HG02938 (cell line): ENCODE measurements at regions not wholly inside any gene's neighbourhood (a gene's known extent, or its start where the extent isn't known, plus 50 kb on each side); places are given as distances from the start of the nearest gene placed in this dataset.

Experiments used
- ATAC-seq: cut with Tn5 transposase; IDR thresholded peaks from one replicate; pipeline ENCODE4 v1.9.1; 2021; ENCODE audit warnings: mild to moderate bottlenecking, moderate library complexity; ENCODE audit not compliant: unreplicated experiment

DNA sequence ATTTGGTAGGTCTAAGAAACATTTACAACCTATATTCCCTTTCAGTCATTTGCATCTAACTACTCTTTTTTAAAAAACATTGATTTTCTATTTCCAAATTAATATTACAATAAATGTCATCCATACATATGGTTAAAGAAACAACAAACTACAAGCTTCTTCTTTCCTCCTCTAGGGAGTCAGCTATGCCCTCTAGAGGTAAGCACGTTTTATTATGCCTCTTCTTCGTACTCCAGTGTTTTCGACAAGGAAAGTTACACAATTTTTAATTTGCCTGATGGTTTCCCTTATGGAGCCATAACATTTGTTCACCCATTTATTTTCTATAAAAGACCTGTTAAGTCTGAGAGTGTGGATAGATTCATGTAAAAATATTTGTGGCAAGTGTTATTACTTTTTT lies 183.4 kb upstream of the CDH7 start:
- no peak for ATAC-seq

DNA sequence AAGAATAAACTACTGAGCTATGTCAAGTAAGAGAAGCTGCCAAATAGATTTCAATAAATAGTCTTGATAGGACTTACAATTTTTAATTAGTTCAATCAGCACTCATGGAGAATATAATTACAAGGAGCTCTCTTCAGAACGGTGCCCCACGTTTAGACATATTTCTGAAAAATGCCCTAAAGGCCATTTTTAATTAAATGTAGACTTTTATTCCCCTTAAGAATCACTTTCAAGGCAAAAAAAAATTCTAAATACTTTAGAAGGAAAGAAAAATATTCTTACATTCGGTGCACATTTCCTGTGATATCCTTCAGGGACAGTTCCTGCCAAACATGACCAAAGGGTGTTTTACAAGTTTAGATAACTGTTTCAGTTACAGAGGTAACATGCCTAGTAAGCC lies 202.5 kb upstream of the CDH7 start:
- no peak for ATAC-seq

DNA sequence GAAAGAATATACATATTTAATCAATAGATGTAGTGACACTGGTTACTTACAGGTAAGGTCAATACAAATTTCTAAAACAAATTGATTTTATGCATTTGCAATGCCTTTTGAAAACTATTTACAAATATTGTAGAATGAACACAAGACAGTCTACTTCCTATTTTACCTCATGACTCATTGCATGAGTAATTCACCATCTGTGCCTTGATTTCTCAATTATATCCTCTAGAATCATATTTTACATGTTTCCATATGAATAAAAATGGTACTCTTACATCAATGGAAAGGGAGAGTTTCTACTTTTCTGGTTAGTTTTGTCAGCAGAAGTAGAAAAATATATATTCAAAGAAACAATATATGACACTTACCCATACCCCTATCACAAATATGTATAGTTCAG lies 203.8 kb upstream of the CDH7 start:
- no peak for ATAC-seq

DNA sequence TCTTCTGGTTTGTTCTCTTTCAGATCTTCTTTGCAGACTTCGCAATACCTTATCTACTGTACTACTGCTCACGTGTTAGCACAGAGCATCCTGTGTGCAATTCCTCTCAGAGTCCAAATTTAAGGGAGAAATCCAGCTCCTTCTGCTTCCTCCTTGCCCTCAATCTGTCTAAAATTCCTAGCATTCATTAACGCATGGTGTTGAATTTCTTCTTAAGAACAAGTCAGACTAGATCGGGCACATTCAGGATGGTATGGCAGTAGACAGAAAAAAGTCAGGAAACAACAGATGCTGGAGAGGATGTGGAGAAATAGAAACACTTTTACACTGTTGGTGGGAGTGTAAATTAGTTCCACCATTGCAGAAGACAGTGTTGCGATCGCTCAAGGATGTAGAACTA lies 206.1 kb upstream of the CDH7 start:
- no peak for ATAC-seq

DNA sequence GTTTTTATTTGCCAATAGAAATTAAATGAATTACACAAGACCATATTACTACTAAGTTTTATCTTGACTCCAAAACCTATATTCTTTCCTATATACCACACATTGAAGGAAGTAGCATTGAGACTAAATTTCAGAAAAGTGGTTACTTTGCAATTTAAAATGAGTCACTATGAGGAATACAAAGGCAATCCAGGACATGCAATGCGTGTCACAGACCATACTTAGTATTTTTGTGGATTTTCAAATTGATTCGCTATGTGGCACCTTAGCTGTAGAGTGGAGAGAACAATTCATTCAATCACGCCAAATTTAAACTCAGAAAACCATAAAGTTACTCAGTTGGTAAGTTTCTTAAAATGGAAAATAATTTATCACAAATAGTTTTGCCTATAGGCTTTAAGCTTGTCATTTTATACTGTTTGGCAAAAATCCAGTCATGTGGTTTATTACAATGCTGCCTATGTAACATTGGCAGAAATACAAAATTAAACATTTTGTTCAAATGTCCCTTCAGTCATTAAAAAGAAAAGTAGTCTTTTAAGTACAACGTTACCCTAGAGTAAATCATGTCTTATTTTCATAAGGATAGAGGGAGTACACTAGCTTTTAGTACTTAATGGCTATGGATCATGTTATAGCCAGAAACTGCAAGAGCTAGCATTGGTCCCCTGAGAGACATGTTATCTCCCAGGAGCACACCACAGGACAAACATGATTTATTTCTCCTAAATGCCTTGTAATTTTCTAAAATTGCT lies 222.8 kb upstream of the CDH7 start:
- no peak for ATAC-seq

DNA sequence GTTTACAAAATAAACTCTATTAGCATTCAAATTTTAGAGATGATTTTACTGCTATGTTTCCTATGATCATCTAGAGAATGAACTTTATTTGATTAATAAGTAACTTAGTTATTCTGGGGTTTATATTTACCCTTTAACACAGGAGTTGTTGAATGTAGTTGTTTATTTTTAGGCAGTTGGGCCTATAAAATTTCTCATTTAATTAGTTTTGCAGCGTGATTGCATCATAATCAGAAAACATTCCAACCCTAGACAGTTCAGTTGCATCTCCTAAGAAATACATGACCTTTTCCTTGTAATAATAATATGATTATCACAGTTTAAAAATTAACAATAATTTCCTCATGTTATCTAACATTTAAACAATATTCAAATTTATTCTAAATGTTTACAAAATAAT lies 224.7 kb upstream of the CDH7 start:
- no peak for ATAC-seq

DNA sequence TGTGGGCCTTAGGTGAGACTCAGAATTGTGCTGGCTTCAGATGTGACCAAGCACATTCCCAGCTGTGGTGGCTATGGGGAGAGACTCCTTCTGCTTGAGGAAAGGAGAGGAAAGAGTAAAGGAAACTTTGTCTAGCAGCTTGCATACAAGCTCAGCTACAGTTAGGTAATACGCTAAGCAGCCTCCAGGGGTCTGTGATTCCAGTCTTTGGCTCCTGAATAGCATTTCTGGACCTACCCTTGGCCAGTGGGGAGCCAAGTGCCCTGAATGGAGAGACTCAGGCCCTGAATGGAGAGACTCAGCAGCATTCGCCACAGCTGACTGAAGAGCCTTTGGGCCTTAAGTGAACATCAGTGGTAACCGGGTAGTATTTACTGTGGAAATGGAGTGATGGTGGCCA lies 227.4 kb upstream of the CDH7 start:
- ATAC-seq, result no peak

DNA sequence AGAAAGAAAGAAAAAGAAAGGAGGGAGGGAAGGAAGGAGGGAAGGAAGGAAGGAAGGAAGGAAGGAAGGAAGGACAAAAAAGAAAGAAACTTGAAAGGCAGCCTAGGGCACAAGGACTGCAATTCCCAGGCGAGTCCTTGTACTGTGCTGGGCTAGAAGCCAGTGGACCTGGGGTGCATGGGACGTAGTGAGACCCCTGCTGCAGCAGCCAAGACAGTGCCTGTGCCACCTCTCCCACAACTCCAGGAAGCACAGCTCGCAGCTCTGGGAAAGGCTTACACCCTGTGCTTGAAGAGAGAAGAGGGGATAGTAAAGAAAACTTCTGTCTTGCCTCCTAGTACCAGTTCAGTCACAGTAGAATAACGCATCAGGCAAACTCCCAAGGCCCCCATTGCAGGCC lies 227.9 kb upstream of the CDH7 start:
- ATAC-seq, result no peak

DNA sequence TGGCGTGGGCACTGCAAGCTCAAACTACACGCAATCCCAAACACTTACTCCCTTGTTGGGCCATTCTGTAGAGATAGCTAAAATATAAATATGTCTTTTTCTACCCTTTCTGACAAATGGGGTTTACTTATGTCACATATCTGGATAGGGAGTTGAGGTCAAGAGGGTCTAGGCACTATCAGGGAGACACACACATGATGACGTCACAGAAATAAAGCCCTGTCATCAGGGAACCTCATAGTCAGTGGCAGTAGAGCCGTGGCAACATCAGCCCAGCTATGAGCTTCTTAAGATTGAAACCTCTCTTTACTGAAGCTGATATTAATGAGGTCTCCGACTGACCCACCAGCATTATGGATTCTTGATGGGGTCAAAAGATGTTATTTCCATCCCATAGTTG lies 234.6 kb upstream of the CDH7 start:
- ATAC-seq, result no peak

DNA sequence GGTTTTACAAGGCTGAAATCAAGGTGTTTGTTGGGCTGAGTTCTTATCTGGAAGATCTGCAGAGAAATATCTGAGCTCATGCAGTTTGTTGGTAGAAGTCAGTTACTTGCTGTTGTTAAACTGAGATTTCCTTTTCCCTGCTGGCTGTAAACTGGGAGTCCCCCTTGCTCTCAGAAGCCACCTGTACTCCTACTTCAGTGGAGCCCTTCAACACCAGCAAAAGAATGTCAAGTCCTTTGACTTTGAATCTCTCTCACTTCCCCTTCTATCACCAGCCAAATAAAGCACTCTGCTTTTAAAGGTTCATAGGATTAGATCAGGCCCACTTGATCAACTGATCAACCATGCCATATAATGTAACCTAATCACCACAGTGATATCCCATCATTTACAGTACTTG lies 252.2 kb upstream of the CDH7 start:
- ATAC-seq, result no peak

DNA sequence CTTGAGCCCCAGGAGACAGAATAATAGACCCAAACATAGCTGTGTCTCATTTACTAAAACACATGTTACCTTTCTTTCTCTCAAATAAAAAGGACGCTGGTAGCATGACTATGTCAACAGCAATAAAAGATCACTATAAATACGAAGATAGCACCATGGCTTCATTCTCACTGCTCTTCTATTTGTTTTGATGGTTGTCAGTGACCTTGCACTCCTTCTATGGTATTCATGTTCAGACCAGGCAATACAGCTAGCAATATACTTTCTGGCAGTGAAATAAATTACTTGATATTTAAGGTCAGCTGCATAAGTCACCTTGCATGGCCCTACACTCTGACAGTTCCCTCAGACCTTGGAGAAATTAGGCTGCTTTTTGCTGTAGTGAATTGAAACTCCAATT lies 263.2 kb upstream of the CDH7 start:
- no peak for ATAC-seq

DNA sequence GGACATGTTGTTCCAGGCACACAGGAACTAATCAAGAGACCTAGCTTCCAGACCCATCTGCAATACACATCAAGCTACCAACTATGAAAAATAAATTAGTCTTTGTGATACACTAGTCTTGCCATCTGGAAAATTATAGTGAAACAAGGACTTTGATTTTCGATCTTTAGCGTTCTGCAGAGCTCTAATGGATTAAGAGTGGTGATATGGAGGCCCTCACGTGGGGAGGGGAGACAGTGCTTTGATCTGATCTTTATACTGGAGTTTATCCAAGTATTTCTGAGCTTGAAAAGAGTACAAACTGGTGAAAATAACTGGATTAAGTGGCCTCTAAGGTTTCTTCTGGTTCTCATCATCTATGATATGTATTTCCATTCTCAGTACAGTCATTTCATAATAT lies 273.4 kb upstream of the CDH7 start:
- no peak for ATAC-seq

DNA sequence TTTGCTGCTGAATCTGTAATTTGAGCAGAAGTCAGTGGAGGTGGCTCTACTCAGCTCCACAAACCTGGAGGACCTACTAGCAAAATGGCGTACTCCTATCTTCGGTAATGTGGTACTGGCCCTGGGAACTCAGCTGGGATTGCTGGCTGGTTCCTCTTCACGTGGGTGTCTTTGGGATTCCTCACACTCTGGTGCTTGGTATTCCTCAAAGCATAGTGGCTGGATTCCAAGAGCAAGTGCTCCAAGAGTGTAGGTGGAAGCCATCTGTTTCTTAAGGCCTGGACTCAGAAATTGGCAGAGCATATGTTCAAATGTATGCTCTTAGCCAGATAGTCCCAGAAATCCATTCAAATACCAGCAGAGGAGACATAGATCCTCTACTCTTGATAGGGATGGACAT lies 281.9 kb upstream of the CDH7 start:
- no peak for ATAC-seq

DNA sequence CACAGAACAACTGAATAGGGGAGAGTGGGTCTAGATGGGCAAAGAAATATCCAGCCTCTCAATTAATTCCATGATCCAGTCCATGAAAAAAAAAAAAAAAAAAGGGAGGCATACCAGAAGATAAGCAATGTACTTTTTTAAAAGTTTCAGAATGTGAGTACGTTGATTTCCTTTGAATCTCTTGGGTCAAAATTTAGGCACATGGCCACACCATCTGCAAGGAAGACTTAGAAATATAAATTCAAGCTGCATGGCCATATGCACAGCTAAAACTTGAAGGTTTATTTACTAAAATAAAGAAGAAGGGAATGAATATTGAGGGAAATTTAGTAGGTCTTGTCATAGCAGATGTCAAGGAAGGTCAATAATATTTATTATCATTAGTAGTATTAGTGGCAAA lies 286.5 kb upstream of the CDH7 start:
- ATAC-seq, result no peak

DNA sequence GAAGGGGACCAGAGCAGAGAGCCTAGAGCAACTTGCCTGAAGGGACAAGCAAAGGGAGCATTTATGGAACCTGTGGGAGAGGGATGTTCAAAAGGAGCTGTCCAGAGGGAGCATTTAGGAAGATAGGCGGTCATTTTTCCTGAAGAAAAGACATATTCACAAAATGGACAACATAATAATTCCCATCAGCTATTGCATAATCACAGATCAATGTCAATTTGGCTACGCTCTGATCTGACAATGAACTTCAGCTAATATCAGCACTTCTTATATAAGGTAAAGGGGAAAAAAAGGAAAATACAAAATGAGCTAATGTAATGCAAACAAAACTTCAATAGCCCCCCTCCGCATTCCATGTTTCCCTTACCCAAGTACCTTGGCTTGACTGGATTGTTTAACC lies 291.1 kb upstream of the CDH7 start:
- ATAC-seq, result no peak

DNA sequence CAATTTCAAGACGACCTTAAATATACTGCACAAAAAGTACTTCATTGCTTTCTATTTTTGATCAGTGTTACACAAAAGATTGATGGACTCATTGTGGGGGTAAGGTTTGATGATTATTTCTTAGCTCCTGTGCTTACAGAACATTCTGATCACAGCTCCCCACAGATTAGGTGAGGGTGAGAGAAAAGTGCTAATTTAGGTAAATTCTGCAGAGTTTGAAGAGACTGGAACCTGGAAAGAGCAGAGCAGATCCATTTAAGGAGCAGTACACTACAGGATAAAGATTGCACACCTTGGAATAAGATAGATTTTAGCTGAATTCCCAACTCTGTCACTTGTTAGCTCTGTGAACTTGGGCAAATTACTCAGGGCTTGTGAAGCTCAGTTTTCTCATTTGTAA lies 291.9 kb upstream of the CDH7 start:
- no peak for ATAC-seq

DNA sequence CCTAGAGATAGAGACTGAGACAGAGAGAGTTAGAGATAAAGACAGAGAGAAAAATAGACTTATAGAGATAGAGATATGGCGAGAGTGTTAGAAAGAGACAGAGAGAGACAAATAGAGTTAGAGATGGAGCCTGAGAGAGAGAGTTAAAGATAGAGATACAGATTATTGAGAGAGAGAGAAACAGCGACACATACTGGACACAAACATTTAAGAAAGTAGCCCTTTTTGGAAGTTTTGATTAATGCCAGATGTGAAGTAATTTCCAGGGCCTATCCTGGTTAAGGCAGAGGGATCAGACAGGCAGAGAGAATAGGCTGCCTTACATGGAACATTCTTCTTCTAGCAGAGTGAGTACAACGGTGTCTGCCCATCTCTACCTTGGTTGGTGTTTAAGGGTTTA lies 311.6 kb upstream of the CDH7 start:
- ATAC-seq, result no peak

DNA sequence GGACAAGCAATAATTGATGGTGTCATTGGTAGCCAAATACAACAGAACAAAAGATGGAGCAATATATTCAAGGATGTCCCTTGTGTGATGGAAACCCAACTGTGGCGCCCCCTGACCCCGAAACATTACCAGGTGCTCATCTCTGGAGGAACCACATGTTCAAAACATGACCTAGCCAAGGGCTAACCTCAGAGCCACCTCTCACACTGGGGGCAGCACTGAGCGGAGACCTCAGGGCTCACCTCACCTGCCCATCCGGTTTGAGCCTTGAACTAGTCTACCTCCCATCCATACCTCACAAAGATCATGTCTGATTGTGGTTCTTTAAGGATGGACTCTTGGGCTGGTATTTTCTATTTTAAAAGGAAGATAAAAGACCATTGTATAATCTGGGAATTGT lies 314.4 kb upstream of the CDH7 start:
- no peak for ATAC-seq

DNA sequence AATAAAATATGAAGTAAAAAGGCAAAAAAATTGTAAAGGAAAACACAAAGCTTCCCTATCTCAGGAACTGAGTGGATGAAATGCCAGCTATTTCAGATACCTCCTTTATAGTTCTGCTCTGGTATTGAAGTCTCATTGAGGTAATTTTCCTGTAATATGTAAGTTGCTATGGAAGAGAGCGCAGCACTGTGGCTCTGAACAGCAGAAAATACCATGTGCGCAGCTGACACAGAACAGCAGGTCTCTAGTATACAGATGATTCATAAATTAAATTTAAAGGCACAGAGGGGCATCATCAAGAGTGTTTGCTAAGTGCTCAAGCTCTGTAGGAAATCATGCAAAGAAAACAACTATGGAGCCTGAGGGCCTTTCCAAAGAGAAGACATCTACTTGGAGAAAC lies 315.3 kb upstream of the CDH7 start:
- no peak for ATAC-seq

DNA sequence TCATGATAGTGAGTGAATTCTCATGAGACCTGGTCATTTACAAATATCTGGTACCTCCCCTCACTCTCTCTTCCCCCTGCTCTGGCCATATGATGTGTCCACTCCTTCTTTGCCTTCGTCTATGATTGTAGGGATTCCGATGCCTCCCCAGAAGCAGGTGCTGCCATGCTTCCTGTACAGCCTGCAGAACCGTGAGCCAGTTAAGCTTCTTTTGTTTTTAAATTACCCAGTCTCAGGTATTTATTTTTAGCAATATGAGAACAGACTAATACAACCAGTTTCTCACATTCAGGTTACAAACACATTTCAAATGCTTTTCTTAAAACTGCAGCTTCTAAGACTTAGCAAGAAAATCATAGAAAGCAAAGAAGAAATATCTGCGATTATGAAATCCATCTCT lies 321.2 kb upstream of the CDH7 start:
- ATAC-seq, result no peak

DNA sequence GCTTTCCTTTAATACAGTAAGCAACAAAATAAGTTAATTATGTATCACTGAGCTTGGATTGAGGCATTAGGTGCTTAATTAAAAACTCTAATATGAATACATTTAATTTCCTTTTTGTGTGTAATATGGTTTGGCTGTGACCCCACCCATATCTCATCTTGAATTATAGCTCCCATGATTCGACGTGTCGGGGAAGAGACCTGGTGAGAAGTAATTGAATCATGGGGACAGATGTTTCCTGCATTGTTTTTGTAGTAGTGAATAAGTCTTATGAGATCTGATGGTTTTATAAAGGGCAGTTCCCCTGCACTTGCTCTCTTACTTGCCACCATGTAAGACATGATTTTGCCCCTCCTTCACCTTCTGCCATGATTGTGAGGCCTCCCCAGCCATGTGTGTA lies 325.4 kb upstream of the CDH7 start:
- no peak for ATAC-seq

DNA sequence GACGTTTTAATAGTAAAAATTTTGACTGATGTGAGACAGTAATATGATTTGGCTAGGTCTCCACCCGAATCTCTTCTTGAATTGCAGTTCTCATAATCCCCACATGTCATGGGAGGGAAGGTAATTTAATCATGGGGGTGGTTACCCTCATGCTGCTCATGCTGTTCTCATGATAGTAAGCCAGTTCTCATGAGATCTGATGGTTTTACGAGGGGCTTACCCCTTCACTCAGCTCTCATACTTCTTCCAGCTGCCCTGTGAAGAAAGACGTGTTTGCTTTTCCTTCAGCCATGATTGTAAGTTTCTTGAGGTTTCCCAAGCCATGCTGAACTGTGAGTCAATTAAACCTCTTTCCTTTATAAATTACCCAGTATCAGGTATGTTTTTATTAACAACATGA lies 327.0 kb upstream of the CDH7 start:
- ATAC-seq, result no peak

DNA sequence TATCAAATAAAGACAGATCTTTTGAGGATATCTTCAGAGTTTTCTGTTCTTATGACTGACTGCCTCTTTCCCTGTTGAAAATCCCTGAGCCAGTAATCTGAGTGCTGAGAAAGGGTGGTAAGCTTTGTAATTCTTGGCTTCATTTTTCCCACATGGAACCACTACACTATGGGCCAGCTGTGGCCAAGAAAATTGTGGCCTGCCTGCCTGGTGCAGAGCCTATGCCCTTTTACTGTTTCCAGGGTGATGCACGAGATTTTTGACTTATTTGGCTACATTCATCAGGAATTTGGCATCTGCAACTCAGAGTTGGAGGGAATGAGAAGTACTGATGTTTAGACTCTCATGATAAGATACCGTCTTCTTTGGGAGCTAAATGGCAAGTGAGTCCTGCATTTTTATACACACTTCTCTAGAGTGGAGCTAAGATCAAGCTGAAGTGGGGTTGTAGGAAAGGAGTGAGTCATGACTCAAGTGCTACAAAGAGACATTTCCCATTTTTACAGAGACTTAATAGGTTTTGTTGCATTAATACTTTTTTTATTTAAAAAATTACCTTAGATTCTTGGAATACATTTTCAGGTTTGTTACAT lies 328.2 kb upstream of the CDH7 start:
- ATAC-seq, result no peak
